ENCODE measurements at regions not wholly inside any gene's neighbourhood (a gene's known extent, or its start where the extent isn't known, plus 50 kb on each side); places are given as distances from the start of the nearest gene placed in this dataset.

- Histone ChIP-seq H3K36me3 (ENCODE audit: low read depth) (no peaks in the 10 kb centered on the region), H3K27ac (no peak overlapping the region), H3K4me1 (replicated peaks; ENCODE audit: insufficient read depth) (peaks cover 14% of the 10 kb centered on the region), H3K79me2 (ENCODE audit: low read depth) (no peaks in the 10 kb centered on the region), H3K4me2 (no peak overlapping the region), H3K9me2 (ENCODE audit: insufficient read depth) (no peaks in the 10 kb centered on the region), H4K20me1 (ENCODE audit: insufficient read depth) (no peaks in the 10 kb centered on the region), H2AFZ (no peak overlapping the region), H3K27me3 (ENCODE audit: insufficient read depth, low read depth) (no peaks in the 10 kb centered on the region), H3F3A (ENCODE audit: insufficient read depth, low read depth) (peaks cover 4% of the 10 kb centered on the region), H3K9me3 (ENCODE audit: insufficient read depth, low read depth) (no peaks in the 10 kb centered on the region), H3K4me3 (no peak overlapping the region)
- CTCF ChIA-PET, result no interaction called here
- POLR2A ChIA-PET (ENCODE audit: unreplicated experiment), result no interaction called here
- TF ChIP-seq EZH2 (IDR thresholded peaks at IDR 0.05; ENCODE audit: low read depth) (no peak), CTCF (conservative IDR thresholded peaks at IDR 0.05) (no peak)
- DNase-seq, result no peak
- intact Hi-C loops (cut with micrococcal nuclease; ENCODE audit: unreplicated experiment), result no loop called here
- BruUV-seq (replicated peaks), result no TSS peak
Measured at GRCh38 chr1:221908573-221908972, 166.7 kb upstream of the DUSP10 start.

GRCh38 chr1:221907166-221907932, 165.5 kb upstream of the DUSP10 start:
- POLR2A ChIA-PET (ENCODE audit: unreplicated experiment), result interaction anchor here (0.5 to 0.6 kb wide), 2 partner anchors 42 to 94 kb away, joined by 3 read pairs; no protein-coding TSS in a partner anchor
- no peaks in the 10 kb centered on the region for H3K9me2 ChIP-seq (ENCODE audit: insufficient read depth)

DNA sequence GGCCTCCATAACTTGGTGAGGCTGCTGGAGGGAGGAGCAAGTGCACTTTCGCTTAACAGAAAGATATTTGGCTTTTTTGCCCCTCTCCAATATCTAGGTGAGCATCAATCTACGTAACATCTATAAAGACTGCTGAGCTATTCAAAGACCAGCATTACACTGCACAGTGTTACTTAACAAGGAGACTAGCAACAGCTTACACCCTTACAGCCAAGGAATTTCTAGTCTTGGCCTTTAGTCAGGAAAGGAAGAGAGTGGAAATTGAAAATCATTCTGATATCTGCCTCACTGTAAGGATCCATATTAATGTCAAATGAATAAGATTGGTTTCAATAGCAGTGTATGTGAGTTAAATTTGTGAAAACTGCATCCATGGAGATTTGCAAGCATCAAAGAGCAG, 163.9 kb upstream of the DUSP10 start:
- Histone ChIP-seq H3F3A (ENCODE audit: insufficient read depth, low read depth) (no peaks in the 10 kb centered on the region), H3K4me3 (no peak overlapping the region), H3K4me2 (no peak overlapping the region), H3K4me1 (replicated peaks; ENCODE audit: insufficient read depth) (no peaks in the 10 kb centered on the region), H2AFZ (no peak overlapping the region), H3K27me3 (ENCODE audit: insufficient read depth, low read depth) (no peaks in the 10 kb centered on the region), H3K9me3 (ENCODE audit: insufficient read depth, low read depth) (no peaks in the 10 kb centered on the region), H3K79me2 (ENCODE audit: low read depth) (no peaks in the 10 kb centered on the region), H3K27ac (no peak overlapping the region), H3K36me3 (ENCODE audit: low read depth) (no peaks in the 10 kb centered on the region), H4K20me1 (ENCODE audit: insufficient read depth) (no peaks in the 10 kb centered on the region), H3K9me2 (ENCODE audit: insufficient read depth) (no peaks in the 10 kb centered on the region)
- no peak for DNase-seq
- no peak for TF ChIP-seq CTCF (conservative IDR thresholded peaks at IDR 0.05)
- TF ChIP-seq EZH2 (IDR thresholded peaks at IDR 0.05; ENCODE audit: low read depth), result no peak
- CTCF ChIA-PET, result no interaction called here
- intact Hi-C loops (cut with micrococcal nuclease; ENCODE audit: unreplicated experiment), result no loop called here
- no TSS peak for BruUV-seq (replicated peaks)
- POLR2A ChIA-PET (ENCODE audit: unreplicated experiment), result no interaction called here

More at GRCh38 chr1:221907166-221907932, 165.5 kb upstream of the DUSP10 start:
- Histone ChIP-seq H3K4me3 (no peak overlapping the region), H3K4me2 (no peak overlapping the region), H4K20me1 (ENCODE audit: insufficient read depth) (no peaks in the 10 kb centered on the region), H3F3A (ENCODE audit: insufficient read depth, low read depth) (no peaks in the 10 kb centered on the region), H3K36me3 (ENCODE audit: low read depth) (no peaks in the 10 kb centered on the region), H3K27ac (no peak overlapping the region), H3K4me1 (replicated peaks; ENCODE audit: insufficient read depth) (peaks cover 2% of the 10 kb centered on the region; the same call in 1 of the 2 replicates), H2AFZ (no peak overlapping the region), H3K79me2 (ENCODE audit: low read depth) (no peaks in the 10 kb centered on the region), H3K9me3 (ENCODE audit: insufficient read depth, low read depth) (no peaks in the 10 kb centered on the region), H3K27me3 (ENCODE audit: insufficient read depth, low read depth) (no peaks in the 10 kb centered on the region)
- TF ChIP-seq CTCF (conservative IDR thresholded peaks at IDR 0.05) (no peak), EZH2 (IDR thresholded peaks at IDR 0.05; ENCODE audit: low read depth) (no peak)
- intact Hi-C loops (cut with micrococcal nuclease; ENCODE audit: unreplicated experiment), result no loop called here
- CTCF ChIA-PET, result no interaction called here
- no TSS peak for BruUV-seq (replicated peaks)
- no peak for DNase-seq

All from PC-9 (cell line).